Heart left ventricle (tissue), 13 donors: ENCODE measurements at regions not wholly inside any gene's neighbourhood (a gene's known extent, or its start where the extent isn't known, plus 50 kb on each side); places are given as distances from the start of the nearest gene placed in this dataset.

Experiments
- POLR2A ChIP-seq, 2 donors: fragments of 450-650 bp; IDR thresholded peaks; one replicate each; pipeline ENCODE4 v1.6.1; 2017; ENCODE audit warnings: antibody characterized with exemption in 2 of 2, mild to moderate bottlenecking in 2 of 2, moderate library complexity in 2 of 2
- TF ChIP-seq, protein P1 (sequence below), 12 donors: fragments of 200-600 bp; sonication (generic) in 4 of 12; IDR thresholded peaks; one replicate each; pipeline versions ENCODE4 v1.5.0 to v1.8.0; 2018 to 2022; ENCODE audit warnings: antibody characterized with exemption in 12 of 12, mild to moderate bottlenecking in 5 of 12
- donor health status: ischemic (EF 13 %, LVEDD 7.1; RV severe dilation, severe dysfunction).
- donor health status: DM: no; HTN: yes; CAD: no.
- donor health status: DM: no; HTN: no; CAD: no.
- donor health status: ischemic (EF 25% LVEDD 6.9; RV normal size, moderate dysfunction).
- donor health status: ischemic (EF 25% LVEDD 5.7; RV mildly dilated, moderate dysfunction).
- donor health status: ischemic (EF 35%, LVEDD 5.7; RV mildly dilated, moderate dysfunction).
- donor health status: nonischemic (EF 11% LVEDD 7.7; RV severe dilation, severe dysfunction).
- donor health status: DM: yes; HTN: yes; CAD: no.
- donor health status: PGD.
- donor health status: ischemic (EF 29% LVEDD 5.4; RV normal size, mild dysfunction).
- donor health status: nonischemic (EF 23%, LVEDD 6.1; RV moderate dilation, normal function).

DNA sequence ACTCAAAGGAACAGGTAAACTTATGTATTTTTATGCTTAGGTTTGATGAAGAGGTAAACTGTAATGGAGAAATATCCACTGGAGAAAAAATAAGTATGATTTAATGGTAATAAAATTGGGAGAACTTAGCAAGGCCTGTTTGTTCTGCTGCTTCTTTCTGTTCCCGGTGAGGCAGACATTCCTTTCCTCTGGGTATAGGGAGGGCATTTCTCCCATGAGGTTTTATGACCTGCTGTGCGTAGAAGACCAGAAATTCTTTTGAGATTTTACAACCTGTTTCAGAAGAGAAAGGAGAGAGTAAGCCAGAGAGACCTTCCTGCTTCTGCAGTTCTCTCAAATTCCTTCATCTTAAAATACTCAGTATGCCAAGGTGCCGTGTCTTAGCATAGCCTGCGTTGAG, 139.4 kb upstream of the RMST start:
- TF ChIP-seq POLR2A (IDR thresholded peaks at IDR 0.05), result no peak
- TF ChIP-seq, protein P1, sequence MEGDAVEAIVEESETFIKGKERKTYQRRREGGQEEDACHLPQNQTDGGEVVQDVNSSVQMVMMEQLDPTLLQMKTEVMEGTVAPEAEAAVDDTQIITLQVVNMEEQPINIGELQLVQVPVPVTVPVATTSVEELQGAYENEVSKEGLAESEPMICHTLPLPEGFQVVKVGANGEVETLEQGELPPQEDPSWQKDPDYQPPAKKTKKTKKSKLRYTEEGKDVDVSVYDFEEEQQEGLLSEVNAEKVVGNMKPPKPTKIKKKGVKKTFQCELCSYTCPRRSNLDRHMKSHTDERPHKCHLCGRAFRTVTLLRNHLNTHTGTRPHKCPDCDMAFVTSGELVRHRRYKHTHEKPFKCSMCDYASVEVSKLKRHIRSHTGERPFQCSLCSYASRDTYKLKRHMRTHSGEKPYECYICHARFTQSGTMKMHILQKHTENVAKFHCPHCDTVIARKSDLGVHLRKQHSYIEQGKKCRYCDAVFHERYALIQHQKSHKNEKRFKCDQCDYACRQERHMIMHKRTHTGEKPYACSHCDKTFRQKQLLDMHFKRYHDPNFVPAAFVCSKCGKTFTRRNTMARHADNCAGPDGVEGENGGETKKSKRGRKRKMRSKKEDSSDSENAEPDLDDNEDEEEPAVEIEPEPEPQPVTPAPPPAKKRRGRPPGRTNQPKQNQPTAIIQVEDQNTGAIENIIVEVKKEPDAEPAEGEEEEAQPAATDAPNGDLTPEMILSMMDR (IDR thresholded peaks at IDR 0.05), result no peak
